IPS-NIHi7 (cell line): ENCODE measurements at regions not wholly inside any gene's neighbourhood (a gene's known extent, or its start where the extent isn't known, plus 50 kb on each side); places are given as distances from the start of the nearest gene placed in this dataset.

ENCODE experiments used
- DNase-seq: peaks from one replicate; pipeline ENCODE4 v3.0.0; 2012; ENCODE audit warnings: mixed read lengths; ENCODE audit errors: extremely low spot score

- peak; percentile 8 for DNase-seq
These were observed 501.2 kb upstream of the LRRTM4 start for GRCh38 chr2:78023356-78023755.

- no peak for DNase-seq
These were observed 502.8 kb upstream of the LRRTM4 start for GRCh38 chr2:78024996-78025395.

DNA sequence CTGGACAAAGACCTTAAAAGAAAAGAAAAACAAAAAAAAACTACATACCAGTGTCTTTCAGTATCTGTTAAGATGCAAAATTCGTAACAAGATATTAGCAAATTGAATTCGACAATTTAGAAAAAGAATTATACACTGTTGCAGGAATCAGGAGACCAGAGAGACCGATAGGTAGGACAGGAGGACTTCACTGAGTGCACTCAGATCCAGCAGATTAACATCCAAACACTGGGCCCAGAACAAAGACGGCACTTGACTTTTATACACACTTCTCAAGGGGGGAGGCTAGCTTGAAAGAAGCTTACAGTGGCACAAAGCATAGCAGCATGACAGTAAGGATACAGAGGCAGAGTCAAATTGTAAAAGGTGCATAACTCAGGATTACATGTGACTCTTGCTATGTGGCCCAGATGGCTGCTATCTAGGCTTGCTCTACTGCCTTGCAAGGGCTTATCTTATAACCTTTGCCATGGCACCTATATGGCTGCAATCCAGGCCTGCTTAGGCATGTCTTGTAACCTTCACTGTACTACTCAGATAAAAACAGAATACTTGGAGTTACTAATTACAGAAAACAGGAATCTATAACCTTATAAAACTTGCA lies 507.3 kb upstream of the LRRTM4 start:
- DNase-seq: no peak

- DNase-seq: no peak
These were observed 512.5 kb upstream of the LRRTM4 start for GRCh38 chr2:78034706-78035105.

DNA sequence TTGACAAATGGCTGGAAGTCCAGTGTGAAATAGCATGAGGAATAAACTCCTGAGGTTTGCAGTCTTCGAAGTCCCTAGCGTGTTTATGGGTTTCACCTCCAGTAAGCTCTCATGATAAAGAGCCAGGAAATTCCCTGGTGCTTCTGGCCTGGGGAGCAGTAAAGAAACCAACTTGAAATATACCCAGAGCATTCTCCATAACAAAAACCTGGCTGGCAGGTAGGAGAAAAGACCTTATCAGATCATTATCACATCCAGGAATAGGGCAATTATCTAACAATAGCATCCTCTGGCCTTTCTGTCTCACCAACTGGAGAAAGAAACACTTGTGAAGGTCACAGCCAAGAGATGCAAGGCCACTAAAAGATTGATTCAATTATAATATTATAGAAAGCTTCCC lies 513.6 kb upstream of the LRRTM4 start:
- DNase-seq: peak; percentile 16

DNA sequence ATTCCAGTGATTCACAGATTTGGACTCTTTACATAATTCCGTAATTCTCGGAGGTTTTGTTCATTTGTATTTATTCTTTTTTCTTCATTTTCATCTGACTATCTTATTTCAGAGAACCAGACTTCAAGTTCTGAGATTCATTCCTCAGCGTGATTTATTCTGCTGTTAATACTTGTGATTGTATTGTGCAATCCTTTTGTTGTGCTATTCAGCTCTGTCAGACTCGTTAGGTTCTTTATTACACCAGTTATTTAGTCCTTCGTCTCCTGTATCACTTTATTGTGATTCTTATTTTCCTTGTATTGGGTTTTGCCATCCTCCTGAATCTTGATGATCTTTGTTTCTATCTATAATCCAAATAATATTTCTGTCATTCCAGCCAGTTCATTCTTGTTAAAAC lies 529.3 kb upstream of the LRRTM4 start:
- DNase-seq: no peak

GRCh38 chr2:78056976-78057375 lies 534.8 kb upstream of the LRRTM4 start:
- no peak for DNase-seq

DNA sequence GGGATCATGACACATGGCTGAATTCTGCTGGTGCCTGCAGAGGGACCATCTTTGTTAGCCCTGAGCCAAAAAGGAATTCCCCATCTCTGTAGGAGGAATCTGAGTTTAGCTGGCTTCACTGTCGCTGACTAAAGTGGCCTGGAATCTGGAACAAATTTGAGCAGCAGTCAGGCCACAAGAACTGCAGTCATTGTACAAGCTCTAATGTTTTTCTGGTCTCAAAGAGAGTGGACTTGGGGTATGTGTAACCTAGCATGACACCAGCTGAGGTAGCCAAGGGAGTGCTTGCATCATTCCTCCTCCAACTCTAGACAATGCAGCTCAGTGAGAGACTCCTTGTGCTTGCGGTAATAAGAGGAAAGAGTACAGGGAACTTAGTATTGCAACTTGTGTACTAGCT lies 539.1 kb upstream of the LRRTM4 start:
- DNase-seq: no peak

GRCh38 chr2:78061732-78062131 lies 539.6 kb upstream of the LRRTM4 start:
- DNase-seq: no peak

DNA sequence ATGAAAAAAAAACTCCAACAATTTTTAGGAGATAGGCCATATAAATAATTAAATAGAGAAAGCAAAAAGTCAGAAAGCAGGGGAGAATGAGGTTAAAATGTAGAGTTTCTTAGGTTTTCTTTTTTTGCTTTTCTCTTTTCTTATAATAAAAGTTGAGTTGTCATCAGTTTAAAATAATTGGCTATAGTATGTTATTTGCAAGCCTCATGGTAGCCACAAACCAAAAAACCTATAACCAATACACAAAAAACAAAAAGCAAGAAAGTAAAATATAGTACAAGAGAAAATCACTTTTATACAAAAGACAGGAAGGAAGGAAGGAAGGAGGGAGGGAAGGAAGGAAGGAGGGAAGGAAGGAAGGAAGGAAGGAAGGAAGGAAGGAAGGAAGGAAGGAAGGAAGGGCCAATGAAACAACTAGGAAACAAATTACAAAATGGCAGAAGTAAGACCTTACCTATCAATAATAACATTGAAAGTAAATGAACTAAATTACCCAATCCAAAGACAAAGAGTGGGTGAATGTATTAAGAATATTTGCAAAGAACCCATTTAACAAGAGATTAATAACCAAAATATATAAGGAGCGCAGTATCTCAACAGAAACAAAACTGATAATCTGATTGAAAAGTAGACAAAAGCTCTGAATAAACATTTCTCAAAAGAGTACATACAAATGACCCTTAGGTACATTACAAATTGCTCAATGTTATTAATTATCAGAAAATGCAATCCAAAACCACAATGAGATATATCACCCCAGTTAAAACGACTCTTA lies 541.3 kb upstream of the LRRTM4 start:
- DNase-seq: no peak

DNA sequence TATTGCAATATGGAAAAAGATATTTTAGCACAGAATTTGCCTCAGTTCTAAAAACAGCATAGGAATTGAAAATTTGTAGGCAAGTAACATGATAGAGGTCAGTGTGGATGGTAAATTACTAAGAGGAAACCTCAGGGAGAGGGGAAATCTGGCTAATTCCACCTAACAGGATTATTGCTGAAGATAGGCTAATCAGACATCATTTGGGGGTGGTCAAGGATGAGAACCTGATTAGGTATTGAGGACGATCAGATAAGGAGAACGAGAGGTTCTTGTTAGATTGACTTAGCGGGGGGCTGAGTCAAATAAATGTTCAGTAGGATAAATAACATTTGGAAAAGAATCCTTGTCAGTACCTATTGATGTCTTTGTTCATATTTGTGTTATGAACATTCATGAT lies 543.2 kb upstream of the LRRTM4 start:
- DNase-seq: no peak

- no peak for DNase-seq
These were observed 546.6 kb upstream of the LRRTM4 start for GRCh38 chr2:78068808-78069207.

DNA sequence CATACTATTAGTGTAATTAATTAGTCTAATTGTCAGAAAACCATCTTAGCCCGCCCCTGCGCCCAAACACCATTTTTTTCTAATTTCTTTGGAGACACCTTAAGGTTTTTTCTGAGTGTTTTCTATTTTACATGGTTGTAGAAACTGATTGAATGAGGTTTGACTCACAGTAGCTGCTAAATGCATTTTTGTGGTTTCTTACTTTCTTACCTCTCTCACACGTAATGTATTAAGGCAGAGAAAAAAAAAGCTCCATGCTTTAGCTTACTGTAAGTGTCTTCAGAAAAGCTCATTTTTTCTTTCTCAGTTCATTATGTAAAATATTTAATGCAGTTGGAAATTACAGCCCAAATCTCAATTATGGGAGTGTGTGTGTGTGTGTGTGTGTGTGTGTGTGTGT lies 548.5 kb upstream of the LRRTM4 start:
- no peak for DNase-seq

- no peak for DNase-seq
These were observed 555.5 kb upstream of the LRRTM4 start for GRCh38 chr2:78077633-78078032.

GRCh38 chr2:78082555-78082954 lies 560.4 kb upstream of the LRRTM4 start:
- DNase-seq: no peak

GRCh38 chr2:78093436-78093835 lies 571.3 kb upstream of the LRRTM4 start:
- DNase-seq: no peak

GRCh38 chr2:78109272-78109671 lies 587.1 kb upstream of the LRRTM4 start:
- DNase-seq: no peak

- no peak for DNase-seq
These were observed 593.1 kb upstream of the LRRTM4 start for GRCh38 chr2:78115291-78115690.

DNA sequence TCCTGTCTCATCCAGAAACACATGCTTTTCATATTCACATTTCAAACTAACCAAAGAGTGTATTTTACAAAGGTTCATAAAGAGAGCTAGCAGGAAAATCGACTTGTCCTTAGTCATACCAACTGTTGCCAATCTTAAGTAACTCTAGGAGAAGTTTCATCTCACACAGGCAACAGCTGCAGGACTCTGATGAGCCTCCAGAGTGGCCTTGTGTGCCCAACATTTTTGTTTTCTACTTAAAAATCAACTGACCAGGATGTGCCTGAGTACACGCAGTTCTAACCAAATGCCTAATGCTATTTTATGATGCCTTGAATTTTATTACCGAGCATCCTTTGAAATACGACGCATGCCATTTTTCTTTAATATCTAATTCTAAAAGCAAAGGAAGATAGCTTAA lies 595.9 kb upstream of the LRRTM4 start:
- DNase-seq: no peak

GRCh38 chr2:78120275-78120674 lies 598.1 kb upstream of the LRRTM4 start:
- no peak for DNase-seq

DNA sequence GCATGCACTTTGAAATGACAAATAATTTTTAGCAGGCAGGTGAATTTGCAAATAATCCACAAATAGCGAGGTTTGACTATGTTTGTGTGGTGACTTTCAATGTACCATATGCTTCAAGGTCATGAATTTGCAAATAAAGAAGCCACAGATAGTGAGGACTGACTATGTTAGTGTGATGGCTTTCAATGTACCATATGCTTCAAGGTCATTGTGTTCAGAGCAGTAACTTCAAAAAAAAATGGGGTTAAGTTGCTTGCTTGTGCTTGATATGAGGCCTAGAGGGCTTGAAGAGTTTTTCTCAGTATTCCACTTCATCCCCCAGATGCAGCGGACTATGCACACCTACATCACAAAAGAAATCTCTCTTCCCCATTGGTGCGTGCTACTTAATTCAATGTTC lies 602.9 kb upstream of the LRRTM4 start:
- DNase-seq: no peak

- no peak for DNase-seq
These were observed 605.2 kb upstream of the LRRTM4 start for GRCh38 chr2:78127424-78127823.
